Endometrium (tissue), 2 donors: ENCODE measurements at regions not wholly inside any gene's neighbourhood (a gene's known extent, or its start where the extent isn't known, plus 50 kb on each side); places are given as distances from the start of the nearest gene placed in this dataset.
A peak's percentile ranks its signal among the peaks of the same experiment; 100 is the strongest.
"Not testable (repeated sequence)": the region's sequence is repeated elsewhere in the genome, so short reads cannot be mapped to it uniquely, and the experiment has no call there.

ENCODE experiments used
- FAIRE-seq: peaks from 2 replicates; lab custom pipeline; 2012; peaks lifted over from hg19 to GRCh38; lab: Jason Lieb, UNC
- donor health status: control.
- donor health status: control.

GRCh38 chr3:22765679-22766078 is 437.4 kb upstream of the UBE2E2 start:
- no peak for FAIRE-seq

GRCh38 chr3:22777834-22778233 is 425.3 kb upstream of the UBE2E2 start:
- FAIRE-seq: no peak

GRCh38 chr3:22779737-22780136 is 423.4 kb upstream of the UBE2E2 start:
- FAIRE-seq: no peak

GRCh38 chr3:22792533-22792932 is 410.6 kb upstream of the UBE2E2 start:
- no peak for FAIRE-seq

- no peak for FAIRE-seq
Measured at GRCh38 chr3:22795917-22796316, 407.2 kb upstream of the UBE2E2 start.

GRCh38 chr3:22798461-22798860 is 404.7 kb upstream of the UBE2E2 start:
- FAIRE-seq: no peak

- no peak for FAIRE-seq
Measured at GRCh38 chr3:22819209-22819608, 383.9 kb upstream of the UBE2E2 start.

- FAIRE-seq: no peak
Measured at GRCh38 chr3:22835041-22835440, 368.1 kb upstream of the UBE2E2 start.

GRCh38 chr3:22836131-22836530 is 367.0 kb upstream of the UBE2E2 start:
- no peak for FAIRE-seq

- no peak for FAIRE-seq
Measured at GRCh38 chr3:22843854-22844253, 359.3 kb upstream of the UBE2E2 start.

- FAIRE-seq: no peak
Measured at GRCh38 chr3:22846566-22846965, 356.6 kb upstream of the UBE2E2 start.

- FAIRE-seq: not testable (repeated sequence)
Measured at GRCh38 chr3:22849583-22849982, 353.5 kb upstream of the UBE2E2 start.

- FAIRE-seq: no peak
Measured at GRCh38 chr3:22856811-22857210, 346.3 kb upstream of the UBE2E2 start.

- FAIRE-seq: no peak
Measured at GRCh38 chr3:22858486-22858885, 344.6 kb upstream of the UBE2E2 start.

GRCh38 chr3:22859618-22860017 is 343.5 kb upstream of the UBE2E2 start:
- FAIRE-seq: no peak

- FAIRE-seq: no peak
Measured at GRCh38 chr3:22861426-22861825, 341.7 kb upstream of the UBE2E2 start.

GRCh38 chr3:22862111-22862510 is 341.0 kb upstream of the UBE2E2 start:
- no peak for FAIRE-seq

- not testable (repeated sequence) for FAIRE-seq
Measured at GRCh38 chr3:22882834-22883233, 320.3 kb upstream of the UBE2E2 start.

GRCh38 chr3:22885039-22885438 is 318.1 kb upstream of the UBE2E2 start:
- FAIRE-seq: no peak

GRCh38 chr3:22885574-22886341 is 317.4 kb upstream of the UBE2E2 start:
- no peak for FAIRE-seq

GRCh38 chr3:22886439-22887068 is 316.6 kb upstream of the UBE2E2 start:
- no peak for FAIRE-seq

GRCh38 chr3:22887664-22888291 is 315.3 kb upstream of the UBE2E2 start:
- peak; percentile 46 for FAIRE-seq

GRCh38 chr3:22893101-22893500 is 310.0 kb upstream of the UBE2E2 start:
- peak; percentile 98 for FAIRE-seq
